NCI-H1105 treated with DMSO at 0.1 percent for 48 hours (cell line): ENCODE measurements at regions not wholly inside any gene's neighbourhood (a gene's known extent, or its start where the extent isn't known, plus 50 kb on each side); places are given as distances from the start of the nearest gene placed in this dataset.
"Not testable (repeated sequence)": the region's sequence is repeated elsewhere in the genome, so short reads cannot be mapped to it uniquely, and the experiment has no call there.

Experiments used
- DNase-seq: peaks from one replicate; lab custom pipeline; 2025; lab: John Stamatoyannopoulos, UW

DNA sequence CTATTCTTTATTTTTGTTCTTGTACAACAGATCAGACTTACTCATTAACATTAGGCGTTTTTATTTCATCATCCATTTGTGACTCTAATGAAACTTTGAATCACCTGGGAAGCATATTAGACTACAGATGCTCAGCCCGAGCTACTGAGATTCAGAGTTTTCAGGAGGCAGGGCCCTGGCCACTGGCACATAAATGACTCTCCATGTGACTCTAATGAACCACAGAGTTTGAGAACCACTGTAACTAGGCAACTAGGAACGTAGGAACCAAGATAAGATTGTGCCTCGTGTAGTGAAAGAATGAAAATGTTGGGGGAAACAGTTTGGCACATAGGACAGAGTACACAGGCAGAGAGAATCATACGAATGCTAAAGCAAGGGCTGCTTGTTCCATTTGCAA is 405.9 kb upstream of the BTBD3 start:
- no peak for DNase-seq

DNA sequence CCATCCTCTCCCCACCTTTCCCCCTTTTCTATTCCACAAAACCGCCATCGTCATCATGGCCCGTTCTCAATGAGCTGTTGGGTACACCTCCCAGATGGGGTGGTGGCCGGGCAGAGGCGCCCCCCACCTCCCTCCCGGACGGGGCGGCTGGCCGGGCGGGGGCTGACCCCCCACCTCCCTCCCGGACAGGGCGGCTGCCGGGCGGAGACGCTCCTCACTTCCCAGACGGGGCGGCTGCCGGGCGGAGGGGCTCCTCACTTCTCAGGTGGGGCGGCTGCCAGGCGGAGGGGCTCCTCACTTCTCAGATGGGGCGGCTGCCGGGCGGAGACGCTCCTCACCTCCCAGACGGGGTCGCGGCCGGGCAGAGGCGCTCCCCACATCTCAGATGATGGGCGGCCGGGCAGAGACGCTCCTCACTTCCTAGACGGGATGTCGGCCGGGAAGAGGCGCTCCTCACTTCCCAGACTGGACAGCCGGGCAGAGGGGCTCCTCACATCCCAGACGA is 404.4 kb upstream of the BTBD3 start:
- not testable (repeated sequence) for DNase-seq

DNA sequence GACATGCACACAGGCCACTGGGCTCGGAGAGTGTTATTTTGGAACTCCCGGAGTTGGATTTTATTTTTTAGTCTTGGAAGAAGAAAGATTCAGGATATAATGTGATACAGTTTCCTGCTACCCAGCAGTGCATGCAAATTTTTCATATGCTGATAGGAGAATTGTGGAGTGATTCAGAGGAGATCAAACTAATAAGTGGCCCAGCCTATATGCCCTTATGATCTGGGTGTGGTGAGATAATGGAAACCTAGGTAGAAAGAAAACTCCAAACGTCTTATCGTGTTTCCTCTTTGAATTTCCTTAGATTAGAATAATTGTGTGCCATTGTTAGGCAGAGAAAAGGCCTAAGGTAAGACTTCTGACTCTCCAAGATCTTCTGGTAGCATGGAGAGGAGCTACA is 401.2 kb upstream of the BTBD3 start:
- no peak for DNase-seq

DNA sequence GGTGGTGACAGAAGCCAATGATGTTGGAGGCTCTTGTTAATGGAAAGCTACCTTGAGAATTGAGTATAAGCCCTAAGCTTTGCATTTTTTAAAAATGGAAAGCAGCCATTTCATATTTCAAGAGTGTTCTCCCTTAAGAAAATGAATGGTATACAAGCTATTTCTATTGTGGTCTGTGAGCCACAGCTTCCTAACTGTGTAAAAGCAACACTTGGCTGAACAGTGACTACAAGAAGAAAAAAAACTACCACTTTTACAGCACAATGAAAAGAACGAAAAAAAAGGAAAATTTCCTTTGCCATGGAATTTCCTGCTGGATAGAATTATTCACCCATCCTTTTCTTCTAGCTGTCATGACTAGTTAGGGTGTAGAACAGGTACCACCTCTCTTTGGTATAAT is 397.1 kb upstream of the BTBD3 start:
- DNase-seq: no peak

DNA sequence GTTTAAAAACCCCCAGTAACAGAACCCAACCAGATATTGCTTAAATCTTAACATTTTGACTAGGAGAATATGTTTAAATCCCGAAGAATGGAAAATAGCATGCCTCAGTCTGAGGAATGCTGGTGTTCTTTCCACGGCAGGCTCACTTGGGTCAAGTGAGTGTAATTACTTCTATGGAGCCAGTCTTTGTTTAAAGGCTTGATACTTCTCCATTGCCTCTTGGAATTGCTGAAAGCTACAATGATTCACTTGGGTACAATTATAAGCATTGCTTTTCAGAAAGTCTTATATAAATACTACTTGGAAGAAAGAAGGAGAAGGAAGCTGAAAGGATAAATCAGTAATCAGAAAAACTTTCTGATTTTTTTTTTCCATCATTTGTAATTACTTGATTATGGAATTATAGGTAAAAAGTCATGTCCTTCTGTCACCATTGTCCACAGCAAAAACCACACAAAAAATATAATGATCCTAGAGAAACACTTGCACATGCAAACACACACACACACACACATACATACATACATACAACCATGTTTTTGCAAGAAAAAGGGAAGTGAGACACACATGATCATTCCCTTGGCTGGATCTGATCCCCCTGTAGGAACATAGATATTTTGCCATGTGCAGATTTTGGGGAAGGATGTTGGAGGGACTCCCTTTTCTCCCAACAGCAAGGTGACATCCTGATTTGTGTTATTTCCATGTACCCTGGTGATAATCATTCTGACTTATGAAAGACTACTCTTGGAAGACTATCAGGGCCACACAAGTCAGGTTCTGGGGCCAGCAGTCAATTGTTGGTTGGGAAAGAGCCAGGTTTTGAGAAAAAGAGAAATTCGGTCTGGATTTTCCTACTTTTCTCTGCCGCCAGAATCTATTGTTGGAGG is 396.0 kb upstream of the BTBD3 start:
- DNase-seq: no peak

DNA sequence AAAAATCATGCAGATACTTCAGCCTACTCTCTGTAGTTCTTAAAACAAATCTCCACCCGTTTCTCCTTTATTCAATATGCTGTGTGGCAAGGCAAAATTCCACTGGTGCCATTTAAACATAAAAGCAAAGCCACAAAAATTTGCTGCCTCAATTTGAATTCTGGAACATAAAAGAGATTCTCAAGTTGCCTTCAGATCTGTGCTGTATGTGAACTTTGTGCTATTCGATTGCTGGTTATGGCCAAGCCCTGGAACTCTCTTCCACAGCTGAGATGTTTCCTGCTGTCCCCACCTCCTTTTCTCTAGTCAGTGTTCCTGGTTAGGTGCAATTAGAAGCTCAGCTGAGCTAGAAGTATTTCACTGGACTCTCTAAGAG is 395.3 kb upstream of the BTBD3 start:
- no peak for DNase-seq

DNA sequence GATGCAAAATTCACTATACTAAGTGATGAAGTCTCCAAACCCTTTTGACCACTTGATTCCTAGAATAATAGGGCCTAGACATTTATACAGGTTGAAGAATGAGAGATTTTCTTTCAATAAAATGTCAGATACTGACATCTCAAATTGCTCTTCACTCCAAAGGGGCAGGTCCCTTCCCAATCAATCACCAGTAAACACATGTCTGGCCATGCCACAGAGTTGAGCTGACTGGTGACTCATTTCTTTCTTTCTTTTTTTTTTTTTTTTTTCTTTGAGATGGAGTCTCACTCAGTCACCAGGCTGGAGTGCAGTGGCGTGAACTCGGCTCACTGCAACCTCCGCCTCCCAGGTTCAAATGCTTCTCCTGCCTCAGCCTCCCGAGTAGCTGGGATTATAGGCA is 388.6 kb upstream of the BTBD3 start:
- no peak for DNase-seq

DNA sequence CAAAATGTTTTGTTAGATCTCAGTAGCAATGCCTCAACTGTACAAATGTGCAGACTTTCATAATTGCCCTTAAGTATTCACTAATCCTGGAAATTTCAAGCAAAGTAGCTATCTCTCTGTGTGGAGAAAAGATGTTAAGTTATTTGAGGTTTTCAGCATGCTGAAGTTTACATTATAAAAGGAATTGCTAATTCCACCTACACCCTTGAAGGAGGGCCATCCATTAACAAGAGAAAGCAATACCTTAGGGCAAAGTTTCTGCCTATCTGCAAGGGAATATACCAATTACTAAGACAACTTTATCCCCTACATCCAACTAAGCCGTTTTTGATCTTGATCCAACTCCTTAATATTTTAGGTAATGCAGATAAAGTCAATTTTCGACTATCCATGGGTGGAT is 380.7 kb upstream of the BTBD3 start:
- DNase-seq: no peak

DNA sequence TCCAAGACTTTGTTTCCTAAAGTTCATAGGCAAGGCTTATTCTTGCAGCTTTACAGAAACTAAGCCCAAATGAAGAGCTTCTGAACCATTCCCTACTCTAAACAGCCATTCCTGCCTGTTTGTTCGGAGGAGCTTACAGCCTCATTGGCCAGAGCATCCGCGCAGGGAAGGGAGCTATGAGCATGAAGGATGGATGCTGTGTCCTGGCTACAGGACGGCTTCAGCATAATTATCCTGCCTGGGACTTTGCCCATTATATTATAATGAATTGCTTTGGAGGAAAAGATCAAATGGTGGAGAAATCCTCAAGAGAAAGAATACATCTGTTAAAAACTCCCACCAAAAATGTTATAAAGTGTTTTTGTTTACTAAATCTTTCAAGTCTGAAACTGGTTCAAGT is 378.2 kb upstream of the BTBD3 start:
- DNase-seq: no peak

DNA sequence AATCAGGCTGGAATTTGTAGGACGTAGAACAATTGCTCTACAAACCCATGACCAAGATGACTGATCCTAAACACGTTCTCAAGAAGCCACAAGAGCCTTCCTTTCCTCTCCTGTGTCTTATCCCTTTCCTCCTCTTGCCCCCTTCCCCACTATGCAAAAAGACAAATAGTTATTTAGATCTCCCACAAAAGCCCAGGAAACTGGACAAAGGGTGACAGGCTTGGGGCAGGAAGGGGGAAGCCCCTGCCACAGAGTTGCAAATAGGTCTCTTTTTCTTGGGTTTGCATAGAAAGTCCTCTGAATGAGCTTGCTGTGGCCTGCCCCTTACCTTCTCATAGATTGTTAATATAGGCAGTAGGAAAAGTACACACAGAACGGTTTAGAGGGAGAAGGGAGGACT is 377.1 kb upstream of the BTBD3 start:
- no peak for DNase-seq

DNA sequence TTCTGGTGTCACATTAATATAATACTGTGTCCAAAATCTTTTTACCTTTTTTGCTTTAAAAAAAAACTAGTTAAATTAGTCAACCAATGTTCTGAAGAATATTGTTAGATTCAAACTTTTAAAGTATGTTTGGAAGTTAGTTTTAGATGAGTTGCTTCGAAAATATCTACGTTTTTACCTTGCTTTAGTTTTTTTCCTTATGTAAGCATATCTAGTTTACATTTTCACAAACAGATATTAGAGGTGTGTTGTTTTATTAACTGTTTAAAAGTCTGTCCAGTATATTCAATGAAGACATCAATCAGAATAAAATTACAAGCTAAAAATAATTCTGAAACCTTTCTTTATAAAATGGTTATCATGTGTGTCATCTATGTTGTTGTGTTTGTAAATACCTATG is 375.0 kb upstream of the BTBD3 start:
- DNase-seq: no peak

DNA sequence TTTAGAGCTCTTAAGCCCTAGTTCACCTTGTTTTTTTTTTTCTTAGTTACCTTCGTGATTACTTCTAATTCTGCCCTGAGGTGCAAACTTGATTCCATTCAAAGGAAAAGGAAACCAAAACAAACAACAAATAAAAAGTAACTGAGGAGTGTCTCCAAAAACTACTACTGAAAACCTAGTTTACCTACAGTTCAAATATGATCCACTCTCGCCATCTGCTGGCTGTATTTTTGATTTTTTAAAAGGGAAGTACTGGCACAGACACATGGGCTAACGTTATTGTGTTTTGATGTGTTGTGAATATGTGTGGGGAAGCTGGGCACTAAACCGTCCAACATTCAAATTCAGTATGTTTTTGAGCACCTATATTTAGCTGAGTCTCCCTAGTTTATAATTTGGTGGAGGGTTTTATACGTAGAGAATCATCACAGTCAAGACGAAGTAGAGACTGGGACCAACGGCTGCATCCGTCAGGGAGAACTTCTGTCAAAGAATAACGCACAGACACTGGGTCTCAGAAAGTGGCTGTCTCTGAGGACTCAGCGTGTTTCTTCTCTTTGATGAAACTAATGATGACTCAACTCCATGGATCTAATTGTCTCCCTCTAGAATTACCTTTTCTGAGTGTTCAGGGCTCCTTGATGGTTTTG is 373.5 kb upstream of the BTBD3 start:
- DNase-seq: peak; percentile 55

DNA sequence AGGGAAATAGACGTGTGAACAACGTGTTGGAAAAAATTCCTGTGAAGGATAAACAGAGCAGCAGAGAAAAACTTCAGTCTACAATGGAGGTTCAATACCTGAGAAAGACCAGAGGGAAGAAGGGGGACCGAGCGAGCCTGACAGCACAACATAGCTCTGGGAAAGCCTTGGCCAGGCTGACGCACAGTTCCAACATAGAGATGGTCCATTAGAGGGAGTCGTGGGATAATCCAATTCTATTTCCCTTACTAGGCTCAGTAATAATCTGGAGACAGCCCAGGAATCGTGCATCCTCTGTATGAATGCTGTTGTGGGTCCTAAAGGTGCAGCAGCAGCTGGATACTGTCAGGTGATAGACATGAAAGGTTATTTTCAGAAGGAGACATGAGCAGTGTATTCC is 370.8 kb upstream of the BTBD3 start:
- no peak for DNase-seq

DNA sequence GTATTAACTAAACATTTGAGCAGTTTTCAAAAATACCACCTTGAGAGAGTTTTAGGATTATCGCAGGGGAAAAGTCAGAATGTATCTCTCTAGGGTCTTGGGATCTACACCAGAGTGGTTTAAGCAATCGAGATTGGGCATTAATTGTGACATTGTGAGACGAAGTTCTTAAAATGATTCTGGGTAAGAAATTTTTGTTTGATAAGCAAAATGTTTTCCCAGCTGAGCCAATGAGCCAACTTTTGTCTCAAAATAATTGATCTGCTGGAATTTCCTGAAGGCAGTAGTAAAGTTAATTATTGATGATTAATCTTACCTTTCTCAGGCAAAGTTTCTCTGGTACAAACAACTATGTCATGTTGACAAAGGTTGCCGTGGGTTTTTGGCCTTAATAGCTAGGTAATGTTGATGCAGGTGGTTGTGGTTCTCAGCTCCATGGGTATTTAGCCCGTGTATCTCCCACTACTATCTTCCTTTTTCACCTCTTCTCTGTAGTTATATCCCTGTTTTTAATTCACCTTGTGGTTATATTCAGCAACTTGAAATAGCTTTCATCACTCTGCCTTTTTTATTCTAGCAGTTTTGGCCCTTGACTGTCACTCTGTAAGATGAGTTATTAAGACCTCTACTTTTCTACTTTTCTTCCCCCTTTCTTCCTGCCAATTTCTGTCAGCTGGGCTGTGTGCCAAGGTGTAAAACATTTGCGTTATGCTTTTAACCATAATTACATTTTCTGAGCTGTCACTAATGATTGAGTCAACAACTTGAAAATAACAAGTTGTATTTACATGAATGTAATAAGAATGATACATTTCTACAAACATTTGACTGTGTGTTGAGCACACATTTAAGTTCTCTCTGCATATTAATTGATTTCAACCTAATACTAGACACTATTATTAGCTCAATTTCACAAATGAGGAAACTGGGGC is 368.3 kb upstream of the BTBD3 start:
- peak; percentile 90 for DNase-seq

DNA sequence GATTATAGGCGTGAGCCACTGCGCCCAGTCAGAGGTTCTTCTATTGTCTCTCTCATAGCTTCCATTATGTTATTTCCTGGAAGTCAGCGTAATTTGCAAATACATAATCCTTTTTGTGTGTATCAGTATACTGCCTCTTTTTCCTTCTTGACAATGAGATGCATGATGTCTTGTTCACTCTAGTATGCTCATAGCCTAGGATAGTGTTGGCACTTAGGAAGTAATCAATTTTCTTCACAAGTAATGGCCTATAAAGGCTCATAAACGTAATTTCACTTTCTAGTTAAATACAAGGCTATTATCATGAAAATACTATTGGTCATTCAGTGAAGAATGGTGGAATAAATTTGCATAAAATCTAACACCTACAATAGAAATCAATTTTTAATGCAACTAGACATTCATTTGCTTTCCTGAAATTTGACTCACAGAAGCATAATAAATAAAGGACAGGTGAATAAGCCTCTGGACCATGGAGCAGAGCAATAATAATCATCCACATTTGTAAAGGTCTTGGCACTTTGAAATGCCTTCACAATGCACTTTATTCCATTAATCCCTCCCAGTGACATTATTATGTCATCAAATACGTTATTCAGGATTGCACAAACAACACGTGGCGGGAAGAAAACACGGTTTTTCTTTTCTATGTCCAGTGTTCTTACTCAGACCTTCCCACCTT is 366.9 kb upstream of the BTBD3 start:
- no peak for DNase-seq

DNA sequence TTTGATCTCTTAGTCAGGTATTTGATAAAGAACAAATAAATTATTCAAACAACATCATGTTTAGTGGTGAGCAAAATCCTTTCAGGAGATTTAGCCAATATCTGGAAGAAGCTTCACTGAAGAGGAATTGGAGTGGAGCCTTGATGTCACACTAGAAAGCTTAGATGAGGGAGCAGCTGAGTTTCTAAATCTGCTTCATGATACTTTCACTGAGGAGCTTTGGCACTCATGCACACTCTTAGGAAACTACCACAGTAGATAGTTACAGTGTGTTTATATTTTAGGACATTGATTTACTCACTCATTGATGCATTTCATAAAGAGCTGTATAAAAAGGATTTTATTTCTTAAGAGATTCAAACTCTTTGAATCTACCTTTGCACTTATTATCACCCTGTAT is 366.2 kb upstream of the BTBD3 start:
- DNase-seq: no peak

DNA sequence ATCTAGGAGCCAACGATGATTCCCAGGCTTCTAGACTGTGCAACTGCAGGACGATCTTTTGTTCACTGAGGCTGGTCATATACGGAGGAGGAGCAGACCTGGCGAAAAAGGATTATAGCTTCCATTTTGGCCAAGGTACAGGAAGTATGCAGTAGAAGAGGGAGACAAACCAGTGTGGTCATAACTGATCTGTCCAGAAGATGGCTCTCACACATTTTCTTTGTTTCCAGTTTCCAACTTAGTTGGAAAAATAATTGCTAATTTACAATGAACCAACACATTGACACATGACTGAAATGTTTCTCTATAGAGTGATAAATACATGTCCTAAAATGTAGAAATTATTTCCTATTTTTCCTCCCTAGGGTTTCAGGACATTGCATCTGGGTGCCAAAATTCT is 364.1 kb upstream of the BTBD3 start:
- DNase-seq: peak; percentile 38

DNA sequence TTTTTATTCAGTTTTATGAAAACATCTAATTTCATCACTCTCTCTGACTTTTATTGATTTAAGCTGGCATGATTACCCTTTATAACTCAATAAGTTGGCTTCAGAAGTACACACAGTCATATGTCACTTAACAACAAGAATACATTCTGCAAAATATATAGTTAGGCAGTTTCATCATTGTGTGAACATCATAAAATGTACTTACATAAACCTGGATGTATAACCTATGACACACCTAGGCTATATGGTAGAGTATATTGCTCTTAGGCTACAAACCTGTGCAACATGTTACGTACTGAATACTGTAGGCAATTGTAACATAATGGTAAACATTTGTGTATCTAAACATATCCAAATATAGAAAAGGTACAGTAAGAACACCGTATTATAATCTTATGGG is 362.2 kb upstream of the BTBD3 start:
- no peak for DNase-seq

DNA sequence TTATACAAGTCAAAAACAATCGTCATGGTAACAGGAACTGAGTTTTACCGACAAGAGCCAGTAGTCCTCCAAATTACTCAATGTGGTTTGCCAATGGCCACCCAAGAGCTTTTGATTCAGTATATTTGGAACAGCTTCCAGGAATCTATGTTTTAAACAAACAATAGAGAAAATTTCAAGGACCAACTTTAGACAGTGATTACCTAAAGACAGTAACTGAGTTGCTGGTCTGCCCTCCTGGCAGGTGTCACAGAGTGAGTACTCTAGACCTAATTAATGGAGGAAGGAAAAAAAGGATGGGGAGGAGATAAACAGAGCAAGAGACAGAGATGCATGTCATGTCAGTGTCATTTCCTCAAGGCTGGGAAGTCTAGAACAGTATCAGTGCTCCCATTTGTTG is 361.3 kb upstream of the BTBD3 start:
- DNase-seq: peak; percentile 42

DNA sequence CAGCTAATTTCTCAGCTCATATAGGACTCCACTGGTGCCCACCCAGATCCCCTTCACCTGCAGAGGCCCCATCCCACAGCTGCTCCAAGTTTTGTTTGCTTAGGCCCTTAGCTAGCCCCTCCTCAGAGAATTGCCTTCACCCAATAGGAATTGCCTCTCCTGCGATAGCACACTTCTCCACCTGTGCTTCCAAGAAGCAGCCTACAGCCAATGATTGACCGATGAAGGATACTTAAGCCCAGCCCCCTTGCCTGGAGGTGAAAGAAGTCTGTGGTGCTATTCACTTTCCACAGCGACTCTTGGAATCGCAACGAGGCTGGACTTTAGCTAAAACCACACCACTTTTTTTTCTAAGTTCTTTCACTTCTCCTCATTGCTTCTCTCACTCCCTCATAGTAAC is 353.2 kb upstream of the BTBD3 start:
- DNase-seq: no peak

DNA sequence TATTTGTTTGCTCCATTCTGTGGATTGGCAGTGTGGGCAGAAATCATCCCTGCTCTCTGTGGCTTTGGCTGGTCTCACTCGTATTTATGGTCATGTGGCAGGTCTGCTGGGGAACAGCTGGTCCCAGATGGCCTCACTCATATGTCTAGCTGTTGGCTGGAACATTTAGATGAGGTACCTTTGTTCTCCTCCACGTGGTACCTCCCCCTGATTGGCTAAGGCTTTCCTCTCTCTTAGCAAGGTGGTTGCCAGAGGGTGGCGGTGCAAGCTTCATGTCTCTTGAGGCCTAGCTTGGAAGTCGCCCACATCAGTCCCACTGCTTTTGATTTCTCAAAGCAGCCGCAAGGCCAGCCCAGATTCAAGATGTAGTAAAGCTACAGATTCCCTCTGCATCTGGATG is 348.5 kb upstream of the BTBD3 start:
- DNase-seq: no peak

DNA sequence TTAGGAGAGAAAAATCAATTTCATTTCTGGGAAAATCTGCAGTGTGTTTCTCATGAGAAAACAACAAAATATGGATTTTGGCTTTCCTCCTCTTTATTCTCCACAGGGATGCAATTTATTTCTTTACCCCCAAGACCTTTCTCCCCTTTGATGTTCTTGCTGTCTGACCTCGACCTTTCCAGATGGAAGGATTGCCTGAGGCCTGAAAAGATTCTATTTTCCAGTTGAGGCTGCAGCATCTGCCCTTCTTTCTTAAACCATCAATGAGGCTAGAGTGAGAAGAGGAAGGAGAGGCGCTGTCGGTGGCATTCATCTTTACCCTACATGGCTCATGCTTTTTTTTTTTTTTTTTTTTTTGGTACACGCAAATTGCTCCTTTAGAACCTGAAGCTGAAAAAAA is 344.2 kb upstream of the BTBD3 start:
- DNase-seq: no peak
